DOHH2 (cell line): ENCODE measurements at regions not wholly inside any gene's neighbourhood (a gene's known extent, or its start where the extent isn't known, plus 50 kb on each side); places are given as distances from the start of the nearest gene placed in this dataset.

Experiments used
- H3F3A ChIP-seq: fragments of 200-600 bp; sonication (generic), shearing (Covaris generic); 2 replicates; pipeline ENCODE4 v1.6.0; 2016; ENCODE audit warnings: antibody characterized with exemption, mild to moderate bottlenecking; ENCODE audit not compliant: control insufficient read depth, insufficient read depth
- H3K27ac ChIP-seq: fragments of 200-600 bp; sonication (generic); 2 replicates; pipeline ENCODE4 v1.5.1; 2014; ENCODE audit warnings: low read depth, mild to moderate bottlenecking, low read length, moderate library complexity
- H3K27me3 ChIP-seq: fragments of 200-600 bp; sonication (generic); 2 replicates; pipeline ENCODE4 v1.6.1; 2014; ENCODE audit warnings: mild to moderate bottlenecking, low read length, mixed read lengths; ENCODE audit not compliant: control insufficient read depth
- H3K36me3 ChIP-seq: fragments of 200-600 bp; sonication (generic); 2 replicates; pipeline ENCODE4 v1.6.1; 2014; ENCODE audit warnings: mild to moderate bottlenecking, low read length, moderate library complexity, mixed read lengths; ENCODE audit not compliant: control insufficient read depth
- H3K4me1 ChIP-seq: fragments of 200-600 bp; sonication (generic); 2 replicates; pipeline ENCODE4 v1.6.1; 2014; ENCODE audit warnings: mild to moderate bottlenecking, low read length, mixed read lengths; ENCODE audit not compliant: control insufficient read depth
- H3K4me2 ChIP-seq: fragments of 200-600 bp; sonication (generic); 2 replicates; pipeline ENCODE4 v1.6.0; 2014; ENCODE audit warnings: mild to moderate bottlenecking, low read length, moderate library complexity
- H3K4me3 ChIP-seq: fragments of 200-600 bp; sonication (generic); 2 replicates; pipeline ENCODE4 v1.5.1; 2014; ENCODE audit warnings: mild to moderate bottlenecking, low read length, mixed read lengths
- H3K79me2 ChIP-seq: fragments of 200-600 bp; sonication (generic); 2 replicates; pipeline ENCODE4 v1.6.1; 2014; ENCODE audit warnings: mild to moderate bottlenecking, low read length, mixed read lengths; ENCODE audit not compliant: control insufficient read depth
- H3K9me2 ChIP-seq: fragments of 200-600 bp; sonication (generic); replicated peaks from 2 replicates; pipeline ENCODE4 v1.6.1; 2014; ENCODE audit warnings: mild to moderate bottlenecking, low read length, mixed read lengths; ENCODE audit not compliant: control insufficient read depth
- H3K9me3 ChIP-seq: fragments of 200-600 bp; sonication (generic); 2 replicates; pipeline ENCODE4 v1.6.1; 2014; ENCODE audit warnings: antibody characterized with exemption, low read length, mixed read lengths; ENCODE audit not compliant: control insufficient read depth, insufficient read depth
- H4K20me1 ChIP-seq: fragments of 200-600 bp; sonication (generic); 2 replicates; pipeline ENCODE4 v1.6.0; 2014; ENCODE audit warnings: low read depth, mild to moderate bottlenecking, antibody characterized with exemption, low read length, moderate library complexity; ENCODE audit not compliant: control insufficient read depth, insufficient read depth
- CTCF ChIP-seq: fragments of 200-600 bp; sonication (generic); IDR thresholded peaks from one replicate; pipeline ENCODE4 v1.5.1; 2014; ENCODE audit warnings: antibody characterized with exemption, mild to moderate bottlenecking, low read depth, low read length; ENCODE audit not compliant: poor library complexity, severe bottlenecking
- EZH2phosphoT487 ChIP-seq: fragments of 200-600 bp; sonication (generic); IDR thresholded peaks from 2 replicates; pipeline ENCODE4 v1.6.1; 2017; ENCODE audit warnings: borderline replicate concordance, mild to moderate bottlenecking, antibody characterized with exemption, low read length, moderate library complexity, mixed read lengths

- Histone ChIP-seq H3K9me3 (no peaks in the 10 kb centered on the region), H3K4me1 (no peaks in the 10 kb centered on the region), H3K36me3 (no peaks in the 10 kb centered on the region), H3K4me2 (no peak overlapping the region), H3K27me3 (no peaks in the 10 kb centered on the region; the same call in 1 of the 2 replicates), H4K20me1 (no peaks in the 10 kb centered on the region), H3F3A (no peaks in the 10 kb centered on the region), H3K4me3 (no peak overlapping the region), H3K9me2 (no peaks in the 10 kb centered on the region), H3K79me2 (no peaks in the 10 kb centered on the region), H3K27ac (no peak overlapping the region)
- TF ChIP-seq EZH2phosphoT487 (no peak), CTCF (no peak)
These were observed 596.5 kb downstream of the BCL11A start for GRCh38 chr2:59956981-59957380.

GRCh38 chr2:59947917-59948541 is 605.4 kb downstream of the BCL11A start:
- H3K9me2 ChIP-seq, result no peaks in the 10 kb centered on the region
- TF ChIP-seq CTCF, result no peak
- no peak for TF ChIP-seq EZH2phosphoT487
- H3K27ac ChIP-seq, result no peak overlapping the region

GRCh38 chr2:59947209-59947608 is 606.2 kb downstream of the BCL11A start:
- no peak overlapping the region for H3K4me3 ChIP-seq
- no peaks in the 10 kb centered on the region; the same call in 1 of the 2 replicates for H3K9me3 ChIP-seq
- H4K20me1 ChIP-seq, result no peaks in the 10 kb centered on the region
- no peak overlapping the region for H3K4me2 ChIP-seq
- H3K9me2 ChIP-seq, result no peaks in the 10 kb centered on the region
- no peak overlapping the region for H3K27ac ChIP-seq
- H3K27me3 ChIP-seq, result no peaks in the 10 kb centered on the region
- TF ChIP-seq EZH2phosphoT487 (no peak), CTCF (no peak)
- H3K36me3 ChIP-seq, result no peaks in the 10 kb centered on the region
- H3K79me2 ChIP-seq, result no peaks in the 10 kb centered on the region
- H3F3A ChIP-seq, result no peaks in the 10 kb centered on the region
- no peaks in the 10 kb centered on the region for H3K4me1 ChIP-seq

More at GRCh38 chr2:59947917-59948541, 605.4 kb downstream of the BCL11A start:
- Histone ChIP-seq H3F3A (no peaks in the 10 kb centered on the region), H3K79me2 (no peaks in the 10 kb centered on the region), H3K4me2 (no peak overlapping the region), H3K9me3 (no peaks in the 10 kb centered on the region; the same call in 1 of the 2 replicates), H3K36me3 (no peaks in the 10 kb centered on the region), H3K4me1 (no peaks in the 10 kb centered on the region), H3K27me3 (no peaks in the 10 kb centered on the region), H3K4me3 (no peak overlapping the region), H4K20me1 (no peaks in the 10 kb centered on the region)
